ENCODE measurements at regions not wholly inside any gene's neighbourhood (a gene's known extent, or its start where the extent isn't known, plus 50 kb on each side); places are given as distances from the start of the nearest gene placed in this dataset.

DNA sequence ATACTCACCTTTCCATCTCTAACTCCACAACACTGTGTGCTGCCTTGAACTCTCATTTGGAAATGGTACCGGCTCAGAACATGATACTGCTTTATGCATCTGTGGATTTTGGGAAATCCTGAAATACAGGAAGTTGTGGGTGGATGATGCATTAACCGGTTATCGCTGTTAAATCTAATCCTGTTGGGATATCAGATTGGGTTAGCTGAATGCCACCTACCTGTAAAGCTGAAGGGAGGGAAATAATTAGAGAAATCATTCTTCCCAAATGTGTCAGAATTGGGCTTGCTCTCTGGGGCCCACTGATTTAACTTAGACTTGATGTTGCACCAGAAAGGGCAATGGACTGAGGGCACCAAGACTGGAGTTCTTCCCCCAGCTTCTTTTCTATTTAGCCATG, 54.0 kb downstream of the CH25H start:
- ChIA-PET CTCF (no interaction called here), POLR2A (no interaction called here)
- H3K79me2 ChIP-seq (ENCODE audit: control insufficient read depth, insufficient read depth, low read length) = no peaks in the 10 kb centered on the region
- H3K9me3 ChIP-seq (replicated peaks; ENCODE audit: control insufficient read depth, insufficient read depth, low read length) = no peaks in the 10 kb centered on the region
- FAIRE-seq (no peak), DNase-seq (ENCODE audit: low read depth, low spot score) (no peak)
- no peak overlapping the region for H3K27ac ChIP-seq (ENCODE audit: insufficient read depth, low read depth, low read length)
- no peaks in the 10 kb centered on the region for H4K20me1 ChIP-seq (replicated peaks; ENCODE audit: control insufficient read depth, extremely low read depth, insufficient read depth, low read length)
- TF ChIP-seq, protein P1, sequence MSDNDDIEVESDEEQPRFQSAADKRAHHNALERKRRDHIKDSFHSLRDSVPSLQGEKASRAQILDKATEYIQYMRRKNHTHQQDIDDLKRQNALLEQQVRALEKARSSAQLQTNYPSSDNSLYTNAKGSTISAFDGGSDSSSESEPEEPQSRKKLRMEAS (IDR thresholded peaks at IDR 0.05; ENCODE audit: insufficient read depth, insufficient read length) = no peak
- TF ChIP-seq GATA2 (IDR thresholded peaks at IDR 0.05; ENCODE audit: insufficient read depth, insufficient read length, low read depth, low read length) = no peak
- no peak for TF ChIP-seq JUN (IDR thresholded peaks at IDR 0.05; ENCODE audit: borderline replicate concordance, insufficient read depth, insufficient read length, low read depth)
- no peak for TF ChIP-seq FOS (IDR thresholded peaks at IDR 0.05; ENCODE audit: borderline replicate concordance, insufficient read depth, low read length)
- no peak for TF ChIP-seq POLR2A (IDR thresholded peaks at IDR 0.05; ENCODE audit: low read depth, low read length)
- no peak for TF ChIP-seq EZH2 (IDR thresholded peaks at IDR 0.05; ENCODE audit: borderline replicate concordance, low read depth, low read length, severe bottlenecking)
- no peak for TF ChIP-seq POLR2AphosphoS5 (IDR thresholded peaks at IDR 0.05; ENCODE audit: insufficient read depth, low read depth, low read length)
- TF ChIP-seq MYC (IDR thresholded peaks at IDR 0.05; ENCODE audit: low read depth, low read length) = no peak
- TF ChIP-seq, protein P2, sequence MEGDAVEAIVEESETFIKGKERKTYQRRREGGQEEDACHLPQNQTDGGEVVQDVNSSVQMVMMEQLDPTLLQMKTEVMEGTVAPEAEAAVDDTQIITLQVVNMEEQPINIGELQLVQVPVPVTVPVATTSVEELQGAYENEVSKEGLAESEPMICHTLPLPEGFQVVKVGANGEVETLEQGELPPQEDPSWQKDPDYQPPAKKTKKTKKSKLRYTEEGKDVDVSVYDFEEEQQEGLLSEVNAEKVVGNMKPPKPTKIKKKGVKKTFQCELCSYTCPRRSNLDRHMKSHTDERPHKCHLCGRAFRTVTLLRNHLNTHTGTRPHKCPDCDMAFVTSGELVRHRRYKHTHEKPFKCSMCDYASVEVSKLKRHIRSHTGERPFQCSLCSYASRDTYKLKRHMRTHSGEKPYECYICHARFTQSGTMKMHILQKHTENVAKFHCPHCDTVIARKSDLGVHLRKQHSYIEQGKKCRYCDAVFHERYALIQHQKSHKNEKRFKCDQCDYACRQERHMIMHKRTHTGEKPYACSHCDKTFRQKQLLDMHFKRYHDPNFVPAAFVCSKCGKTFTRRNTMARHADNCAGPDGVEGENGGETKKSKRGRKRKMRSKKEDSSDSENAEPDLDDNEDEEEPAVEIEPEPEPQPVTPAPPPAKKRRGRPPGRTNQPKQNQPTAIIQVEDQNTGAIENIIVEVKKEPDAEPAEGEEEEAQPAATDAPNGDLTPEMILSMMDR (IDR thresholded peaks at IDR 0.05; ENCODE audit: extremely low read depth in 1 of 2, insufficient read depth in 1 of 2, low read depth in 1 of 2, low read length in 2 of 2) = no peak
- BruUV-seq (replicated peaks) = no TSS peak
- intact Hi-C loops (cut with micrococcal nuclease) = no loop called here
- dilution Hi-C loops (cut with MboI; ENCODE audit: extremely low pct_ligation_motif_present, low sequenced_read_pairs) = no loop called here
- no peak overlapping the region for H2AFZ ChIP-seq (ENCODE audit: low read depth, low read length)
- no peak overlapping the region for H3K9ac ChIP-seq (replicated peaks; ENCODE audit: extremely low read depth, insufficient read depth, low read length)
- H3K9me1 ChIP-seq (replicated peaks; ENCODE audit: control insufficient read depth, extremely low read depth, insufficient read depth, low read length) = no peaks in the 10 kb centered on the region
- H3K27me3 ChIP-seq (ENCODE audit: control insufficient read depth in 2 of 2, insufficient read depth in 2 of 2, low read length in 2 of 2) = no peaks in the 10 kb centered on the region
- no peaks in the 10 kb centered on the region for H3K36me3 ChIP-seq (ENCODE audit: control insufficient read depth in 2 of 2, extremely low read depth in 1 of 2, insufficient read depth in 2 of 2, low read length in 2 of 2)
- H3K4me1 ChIP-seq (ENCODE audit: control insufficient read depth, extremely low read depth, insufficient read depth, low read length) = no peaks in the 10 kb centered on the region
- H3K4me2 ChIP-seq (ENCODE audit: insufficient read depth, low read length) = no peak overlapping the region
- H3K4me3 ChIP-seq (replicated peaks in 1 of 3; ENCODE audit: insufficient read depth in 1 of 3, low read depth in 1 of 3, low read length in 3 of 3) = no peak overlapping the region
